GM12865 (cell line): ENCODE measurements at regions not wholly inside any gene's neighbourhood (a gene's known extent, or its start where the extent isn't known, plus 50 kb on each side); places are given as distances from the start of the nearest gene placed in this dataset.

Source experiments
- DNase-seq: peaks from one replicate; pipeline ENCODE4 v3.0.0; 2010; ENCODE audit warnings: low read depth
- H3K4me3 ChIP-seq: 2 replicates; pipeline ENCODE4 v1.5.1; 2011; ENCODE audit warnings: mild to moderate bottlenecking, low read depth, low read length, control low read depth
- CTCF ChIP-seq: IDR thresholded peaks from 2 replicates; pipeline ENCODE4 v1.5.1; 2011; ENCODE audit warnings: low read length, control low read depth, low read depth, inconsistent platforms; ENCODE audit not compliant: insufficient read depth; ENCODE audit errors: missing control alignments

- TF ChIP-seq CTCF, result no peak
- H3K4me3 ChIP-seq, result no peak overlapping the region
- DNase-seq, result no peak
Observed at GRCh38 chr1:232302376-232303221, 327.3 kb downstream of the SIPA1L2 start.

GRCh38 chr1:232301246-232301645 lies 328.7 kb downstream of the SIPA1L2 start:
- TF ChIP-seq CTCF, result no peak
- no peak for DNase-seq
- H3K4me3 ChIP-seq, result no peak overlapping the region

GRCh38 chr1:232300466-232300865 lies 329.5 kb downstream of the SIPA1L2 start:
- no peak for TF ChIP-seq CTCF
- H3K4me3 ChIP-seq, result no peak overlapping the region
- DNase-seq, result no peak

GRCh38 chr1:232296461-232296860 lies 333.5 kb downstream of the SIPA1L2 start:
- DNase-seq, result no peak
- H3K4me3 ChIP-seq, result no peak overlapping the region
- TF ChIP-seq CTCF, result no peak

GRCh38 chr1:232293361-232293760 lies 336.6 kb downstream of the SIPA1L2 start:
- H3K4me3 ChIP-seq, result no peak overlapping the region
- no peak for DNase-seq
- TF ChIP-seq CTCF, result no peak

GRCh38 chr1:232292818-232293217 lies 337.1 kb downstream of the SIPA1L2 start:
- no peak for TF ChIP-seq CTCF
- DNase-seq, result no peak
- H3K4me3 ChIP-seq, result no peak overlapping the region

- TF ChIP-seq CTCF, result no peak
- no peak for DNase-seq
- H3K4me3 ChIP-seq, result no peak overlapping the region
Observed at GRCh38 chr1:232292239-232292638, 337.7 kb downstream of the SIPA1L2 start.
